Testis (tissue), 2 donors: ENCODE measurements at regions not wholly inside any gene's neighbourhood (a gene's known extent, or its start where the extent isn't known, plus 50 kb on each side); places are given as distances from the start of the nearest gene placed in this dataset.

ENCODE experiments used
- POLR2A ChIP-seq: fragments of 450-650 bp; IDR thresholded peaks from one replicate; pipeline ENCODE4 v1.6.1; 2017; ENCODE audit warnings: antibody characterized with exemption, mild to moderate bottlenecking, moderate library complexity
- TF ChIP-seq, protein P1 (sequence below), 3 experiments: fragments of 450-650 bp in 2 of 3; fragments of 200-600 bp in 1 of 3; sonication (generic) in 1 of 3; IDR thresholded peaks; one replicate each; pipeline ENCODE4 v1.5.1; 2016 to 2019; ENCODE audit warnings: antibody characterized with exemption in 3 of 3, mild to moderate bottlenecking in 2 of 3, moderate library complexity in 1 of 3

DNA sequence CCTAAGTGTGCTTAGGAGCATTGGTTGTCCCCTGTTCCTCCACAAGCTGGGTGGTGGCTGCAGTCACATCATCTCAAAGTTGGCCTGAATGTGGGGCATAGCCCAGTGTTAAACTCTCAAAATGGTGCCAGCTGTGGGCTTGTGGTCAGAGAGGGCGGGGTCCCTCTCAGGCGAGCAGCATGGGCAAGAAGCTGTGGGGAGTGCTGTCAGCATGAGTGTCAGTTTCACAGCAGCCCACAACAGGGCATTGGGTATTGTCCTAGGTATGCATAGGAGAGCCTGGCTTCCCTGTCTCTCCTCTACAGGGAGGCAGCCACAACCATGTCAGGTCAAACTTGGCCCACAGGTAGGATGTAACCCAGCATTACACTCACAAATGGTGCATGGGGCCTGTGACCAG, 285.6 kb upstream of the THSD7B start:
- TF ChIP-seq, protein P1, sequence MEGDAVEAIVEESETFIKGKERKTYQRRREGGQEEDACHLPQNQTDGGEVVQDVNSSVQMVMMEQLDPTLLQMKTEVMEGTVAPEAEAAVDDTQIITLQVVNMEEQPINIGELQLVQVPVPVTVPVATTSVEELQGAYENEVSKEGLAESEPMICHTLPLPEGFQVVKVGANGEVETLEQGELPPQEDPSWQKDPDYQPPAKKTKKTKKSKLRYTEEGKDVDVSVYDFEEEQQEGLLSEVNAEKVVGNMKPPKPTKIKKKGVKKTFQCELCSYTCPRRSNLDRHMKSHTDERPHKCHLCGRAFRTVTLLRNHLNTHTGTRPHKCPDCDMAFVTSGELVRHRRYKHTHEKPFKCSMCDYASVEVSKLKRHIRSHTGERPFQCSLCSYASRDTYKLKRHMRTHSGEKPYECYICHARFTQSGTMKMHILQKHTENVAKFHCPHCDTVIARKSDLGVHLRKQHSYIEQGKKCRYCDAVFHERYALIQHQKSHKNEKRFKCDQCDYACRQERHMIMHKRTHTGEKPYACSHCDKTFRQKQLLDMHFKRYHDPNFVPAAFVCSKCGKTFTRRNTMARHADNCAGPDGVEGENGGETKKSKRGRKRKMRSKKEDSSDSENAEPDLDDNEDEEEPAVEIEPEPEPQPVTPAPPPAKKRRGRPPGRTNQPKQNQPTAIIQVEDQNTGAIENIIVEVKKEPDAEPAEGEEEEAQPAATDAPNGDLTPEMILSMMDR (IDR thresholded peaks at IDR 0.05) = no peak
- TF ChIP-seq POLR2A = no peak
